Panc1 (cell line): ENCODE measurements at regions not wholly inside any gene's neighbourhood (a gene's known extent, or its start where the extent isn't known, plus 50 kb on each side); places are given as distances from the start of the nearest gene placed in this dataset.
"Not testable (repeated sequence)": the region's sequence is repeated elsewhere in the genome, so short reads cannot be mapped to it uniquely, and the experiment has no call there.

ENCODE experiments used
- ATAC-seq: fragments of 200-7000 bp; cut with Tn5 transposase; 2 replicates; pipeline ENCODE4 v1.9.1; 2020; ENCODE audit warnings: mild to moderate bottlenecking, moderate library complexity
- BruUV-seq: library from RNA; stranded (reverse); fragments of 400-500 nt; replicated peaks from 2 replicates; lab custom pipeline; 2021; lab: Mats Ljungman, UMichigan
- CTCF ChIA-PET: fragments of 300-600 bp; sonication (Branson Sonifier 250); formaldehyde crosslinking; loops from one replicate; lab custom pipeline; 2022; ENCODE audit warnings: antibody characterized with exemption; lab: Charles Lee
- POLR2A ChIA-PET: fragments of 300-600 bp; sonication (Branson Sonifier 250); formaldehyde crosslinking; loops from one replicate; lab custom pipeline; 2022; ENCODE audit warnings: antibody characterized with exemption; lab: Charles Lee
- DNase-seq: peaks from one replicate; pipeline ENCODE4 v3.0.0-alpha.2; 2010; ENCODE audit warnings: low read depth, low spot score
- H3K27ac ChIP-seq: 2 replicates; pipeline ENCODE4 v1.5.1; 2011; ENCODE audit warnings: mild to moderate bottlenecking, low read length, inconsistent platforms
- H3K27me3 ChIP-seq: fragments of 200-500 bp; sonication (Bioruptor generic); 2 replicates; pipeline ENCODE4 v1.6.0; 2014; ENCODE audit warnings: low read length, inconsistent platforms; ENCODE audit not compliant: control insufficient read depth, insufficient read depth
- H3K36me3 ChIP-seq: fragments of 200-500 bp; sonication (Bioruptor generic); 2 replicates; pipeline ENCODE4 v1.5.1; 2014; ENCODE audit warnings: inconsistent platforms, mild to moderate bottlenecking, low read length, moderate library complexity; ENCODE audit not compliant: control insufficient read depth, insufficient read depth
- H3K4me1 ChIP-seq: 2 replicates; pipeline ENCODE4 v1.5.1; 2011; ENCODE audit warnings: inconsistent platforms, mild to moderate bottlenecking, low read length, moderate library complexity; ENCODE audit not compliant: control insufficient read depth, insufficient read depth
- H3K4me3 ChIP-seq, 2 experiments: 2 replicates each; pipeline ENCODE4 v1.5.1; 2011 to 2012; ENCODE audit warnings: low read depth in 2 of 2, low read length in 2 of 2, mild to moderate bottlenecking in 2 of 2, inconsistent platforms in 1 of 2, moderate library complexity in 1 of 2
- H3K9me3 ChIP-seq: fragments of 200-500 bp; sonication (Bioruptor generic); 2 replicates; pipeline ENCODE4 v1.5.1; 2014; ENCODE audit warnings: low read depth, mild to moderate bottlenecking, inconsistent platforms, low read length, moderate library complexity; ENCODE audit not compliant: control insufficient read depth, insufficient read depth
- POLR2AphosphoS5 ChIP-seq: IDR thresholded peaks from 2 replicates; pipeline ENCODE4 v1.6.1; 2012; ENCODE audit warnings: mild to moderate bottlenecking, low read depth, low read length, moderate library complexity
- SIN3A ChIP-seq: IDR thresholded peaks from 2 replicates; pipeline ENCODE4 v1.6.1; 2012; ENCODE audit warnings: low read depth, mild to moderate bottlenecking, low read length, moderate library complexity, borderline replicate concordance; ENCODE audit not compliant: insufficient read depth
- TCF7L2 ChIP-seq: IDR thresholded peaks from 2 replicates; pipeline ENCODE4 v1.6.1; 2011; ENCODE audit warnings: mild to moderate bottlenecking, low read depth, low read length, inconsistent platforms
- in situ Hi-C: cut with HindIII; loops from 2 replicates; pipeline ENCODE4 v1.10.0; 2016; ENCODE audit warnings: low sequenced_read_pairs, low pct_unique_long_range_greater_than_20kb
- intact Hi-C: fragments of 100-400 bp; cut with micrococcal nuclease; formaldehyde crosslinking; loops from one replicate; pipeline ENCODE4 v1.10.0; 2022; ENCODE audit not compliant: unreplicated experiment
- TF ChIP-seq, protein P1 (sequence below), 2 experiments: IDR thresholded peaks; 2 replicates each; pipeline ENCODE4 v1.6.1; 2011 to 2012; ENCODE audit warnings: low read depth in 2 of 2, control low read depth in 1 of 2, low read length in 1 of 2, mild to moderate bottlenecking in 1 of 2, moderate library complexity in 1 of 2; ENCODE audit not compliant: insufficient read depth in 1 of 2
- TF ChIP-seq, protein P2 (sequence below): fragments of 450-650 bp; IDR thresholded peaks from 2 replicates; pipeline ENCODE4 v1.5.1; 2017; ENCODE audit warnings: mild to moderate bottlenecking

DNA sequence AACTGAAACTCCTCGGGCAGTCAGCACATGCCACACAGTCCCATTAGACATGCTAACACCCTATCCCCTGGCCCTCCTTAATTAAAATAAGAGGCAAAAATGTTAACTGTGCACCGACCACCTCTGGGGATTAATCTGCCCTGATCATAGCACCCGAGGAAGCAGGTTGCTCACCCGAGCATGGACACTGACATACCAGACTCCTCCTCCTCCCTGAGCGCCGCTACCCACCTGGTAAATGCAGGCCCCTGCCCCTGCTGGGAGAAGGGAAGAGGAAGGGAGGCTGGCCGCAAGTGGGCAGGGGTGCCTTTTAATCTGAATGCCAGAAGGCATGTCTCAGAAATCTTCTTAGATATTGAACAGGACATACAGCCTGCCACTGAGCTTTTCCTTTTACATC is 360.9 kb downstream of the RRAGC start:
- in situ Hi-C loops (no loop called here), intact Hi-C loops (no loop called here)
- no TSS peak for BruUV-seq
- no peaks in the 10 kb centered on the region for H3K4me1 ChIP-seq
- no peaks in the 10 kb centered on the region for H3K9me3 ChIP-seq
- peaks cover 20% of the 10 kb centered on the region for H3K27me3 ChIP-seq
- no peak overlapping the region for H3K4me3 ChIP-seq
- ChIA-PET POLR2A (no interaction called here), CTCF (interaction anchor here (0.7 kb wide), 1 partner anchor 145 kb away, joined by 4 read pairs; no protein-coding TSS in a partner anchor)
- H3K36me3 ChIP-seq = no peaks in the 10 kb centered on the region
- no peak for ATAC-seq
- H3K27ac ChIP-seq = no peak overlapping the region
- no peak for DNase-seq
- TF ChIP-seq, protein P1, sequence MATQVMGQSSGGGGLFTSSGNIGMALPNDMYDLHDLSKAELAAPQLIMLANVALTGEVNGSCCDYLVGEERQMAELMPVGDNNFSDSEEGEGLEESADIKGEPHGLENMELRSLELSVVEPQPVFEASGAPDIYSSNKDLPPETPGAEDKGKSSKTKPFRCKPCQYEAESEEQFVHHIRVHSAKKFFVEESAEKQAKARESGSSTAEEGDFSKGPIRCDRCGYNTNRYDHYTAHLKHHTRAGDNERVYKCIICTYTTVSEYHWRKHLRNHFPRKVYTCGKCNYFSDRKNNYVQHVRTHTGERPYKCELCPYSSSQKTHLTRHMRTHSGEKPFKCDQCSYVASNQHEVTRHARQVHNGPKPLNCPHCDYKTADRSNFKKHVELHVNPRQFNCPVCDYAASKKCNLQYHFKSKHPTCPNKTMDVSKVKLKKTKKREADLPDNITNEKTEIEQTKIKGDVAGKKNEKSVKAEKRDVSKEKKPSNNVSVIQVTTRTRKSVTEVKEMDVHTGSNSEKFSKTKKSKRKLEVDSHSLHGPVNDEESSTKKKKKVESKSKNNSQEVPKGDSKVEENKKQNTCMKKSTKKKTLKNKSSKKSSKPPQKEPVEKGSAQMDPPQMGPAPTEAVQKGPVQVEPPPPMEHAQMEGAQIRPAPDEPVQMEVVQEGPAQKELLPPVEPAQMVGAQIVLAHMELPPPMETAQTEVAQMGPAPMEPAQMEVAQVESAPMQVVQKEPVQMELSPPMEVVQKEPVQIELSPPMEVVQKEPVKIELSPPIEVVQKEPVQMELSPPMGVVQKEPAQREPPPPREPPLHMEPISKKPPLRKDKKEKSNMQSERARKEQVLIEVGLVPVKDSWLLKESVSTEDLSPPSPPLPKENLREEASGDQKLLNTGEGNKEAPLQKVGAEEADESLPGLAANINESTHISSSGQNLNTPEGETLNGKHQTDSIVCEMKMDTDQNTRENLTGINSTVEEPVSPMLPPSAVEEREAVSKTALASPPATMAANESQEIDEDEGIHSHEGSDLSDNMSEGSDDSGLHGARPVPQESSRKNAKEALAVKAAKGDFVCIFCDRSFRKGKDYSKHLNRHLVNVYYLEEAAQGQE (IDR thresholded peaks at IDR 0.05; ENCODE audit: insufficient read depth in 1 of 2, low read depth in 2 of 2, low read length in 1 of 2) = no peak
- TF ChIP-seq, protein P2, sequence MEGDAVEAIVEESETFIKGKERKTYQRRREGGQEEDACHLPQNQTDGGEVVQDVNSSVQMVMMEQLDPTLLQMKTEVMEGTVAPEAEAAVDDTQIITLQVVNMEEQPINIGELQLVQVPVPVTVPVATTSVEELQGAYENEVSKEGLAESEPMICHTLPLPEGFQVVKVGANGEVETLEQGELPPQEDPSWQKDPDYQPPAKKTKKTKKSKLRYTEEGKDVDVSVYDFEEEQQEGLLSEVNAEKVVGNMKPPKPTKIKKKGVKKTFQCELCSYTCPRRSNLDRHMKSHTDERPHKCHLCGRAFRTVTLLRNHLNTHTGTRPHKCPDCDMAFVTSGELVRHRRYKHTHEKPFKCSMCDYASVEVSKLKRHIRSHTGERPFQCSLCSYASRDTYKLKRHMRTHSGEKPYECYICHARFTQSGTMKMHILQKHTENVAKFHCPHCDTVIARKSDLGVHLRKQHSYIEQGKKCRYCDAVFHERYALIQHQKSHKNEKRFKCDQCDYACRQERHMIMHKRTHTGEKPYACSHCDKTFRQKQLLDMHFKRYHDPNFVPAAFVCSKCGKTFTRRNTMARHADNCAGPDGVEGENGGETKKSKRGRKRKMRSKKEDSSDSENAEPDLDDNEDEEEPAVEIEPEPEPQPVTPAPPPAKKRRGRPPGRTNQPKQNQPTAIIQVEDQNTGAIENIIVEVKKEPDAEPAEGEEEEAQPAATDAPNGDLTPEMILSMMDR = no peak
- TF ChIP-seq POLR2AphosphoS5 (no peak), SIN3A (no peak), TCF7L2 (no peak)

GRCh38 chr1:38497921-38498656 is 361.5 kb downstream of the RRAGC start:
- ChIA-PET POLR2A (interaction anchor here (0.7 kb wide), 1 partner anchor 132 kb away, joined by 6 read pairs; no protein-coding TSS in a partner anchor), CTCF (interaction anchor here (0.7 kb wide), 1 partner anchor 144 kb away, joined by 4 read pairs; no protein-coding TSS in a partner anchor)
- no peak for ATAC-seq
- in situ Hi-C loops = no loop called here
- Histone ChIP-seq H3K27me3 (peaks cover 20% of the 10 kb centered on the region), H3K4me3 (no peak overlapping the region), H3K27ac (no peak overlapping the region), H3K9me3 (no peaks in the 10 kb centered on the region), H3K4me1 (no peaks in the 10 kb centered on the region), H3K36me3 (no peaks in the 10 kb centered on the region)
- TF ChIP-seq TCF7L2 = no peak
- TF ChIP-seq, protein P2 = no peak
- no peak for TF ChIP-seq SIN3A
- TF ChIP-seq POLR2AphosphoS5 = no peak
- no TSS peak for BruUV-seq
- intact Hi-C loops = no loop called here
- no peak for DNase-seq

DNA sequence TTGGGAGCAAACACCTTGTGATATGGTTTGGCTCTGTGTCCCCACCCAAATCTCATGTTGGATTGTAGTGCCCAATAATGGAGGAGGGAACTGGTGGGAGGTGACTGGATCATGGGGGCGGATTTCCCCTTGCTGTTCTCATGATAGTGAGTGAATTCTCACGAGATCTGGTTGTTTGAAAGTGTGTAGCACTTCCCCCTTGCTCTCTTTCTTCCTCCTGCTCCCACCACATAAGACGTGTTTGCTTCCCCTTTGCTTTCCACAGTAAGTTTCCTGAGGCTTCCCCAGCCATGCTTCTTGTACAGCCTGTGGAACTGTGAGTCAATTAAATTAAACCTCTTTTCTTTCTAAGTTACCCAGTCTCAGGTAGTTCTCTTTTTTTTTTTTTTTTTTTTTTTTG is 366.3 kb downstream of the RRAGC start:
- H3K9me3 ChIP-seq, ATAC-seq, intact Hi-C loops, POLR2A ChIA-PET, H3K36me3 ChIP-seq, H3K27ac ChIP-seq, in situ Hi-C loops, H3K4me1 ChIP-seq, CTCF ChIA-PET, H3K4me3 ChIP-seq, BruUV-seq, DNase-seq: not testable (repeated sequence)
- peaks cover 11% of the 10 kb centered on the region for H3K27me3 ChIP-seq
